ENCODE measurements at regions not wholly inside any gene's neighbourhood (a gene's known extent, or its start where the extent isn't known, plus 50 kb on each side); places are given as distances from the start of the nearest gene placed in this dataset.
A peak's percentile ranks its signal among the peaks of the same experiment; 100 is the strongest.
"Not testable (repeated sequence)": the region's sequence is repeated elsewhere in the genome, so short reads cannot be mapped to it uniquely, and the experiment has no call there.

GRCh38 chr2:230637486-230637885 is 75.2 kb upstream of the CAB39 start:
- H3K4me3 ChIP-seq (ENCODE audit: low read depth, low read length); DNase-seq (ENCODE audit: low read depth): not testable (repeated sequence)

GRCh38 chr2:230640540-230641011 is 72.1 kb upstream of the CAB39 start:
- peak; percentile 9 for DNase-seq (ENCODE audit: low read depth)
- H3K4me3 ChIP-seq (ENCODE audit: low read depth, low read length), result no peak overlapping the region

GRCh38 chr2:230642966-230643365 is 69.7 kb upstream of the CAB39 start:
- H3K4me3 ChIP-seq (ENCODE audit: low read depth, low read length), result no peak overlapping the region

GRCh38 chr2:230643576-230644291 is 68.9 kb upstream of the CAB39 start:
- no peak overlapping the region for H3K4me3 ChIP-seq (ENCODE audit: low read depth, low read length)
- no peak for DNase-seq (ENCODE audit: low read depth)

More at GRCh38 chr2:230642966-230643365, 69.7 kb upstream of the CAB39 start:
- DNase-seq (ENCODE audit: low read depth), result no peak

GRCh38 chr2:230644356-230644935 is 68.2 kb upstream of the CAB39 start:
- H3K4me3 ChIP-seq (ENCODE audit: low read depth, low read length), result no peak overlapping the region
- no peak for DNase-seq (ENCODE audit: low read depth)

- no peak overlapping the region for H3K4me3 ChIP-seq (ENCODE audit: low read depth, low read length)
- DNase-seq (ENCODE audit: low read depth), result no peak
These were observed 64.3 kb upstream of the CAB39 start for GRCh38 chr2:230648356-230648755.

- H3K4me3 ChIP-seq (ENCODE audit: low read depth, low read length), result no peak overlapping the region
- no peak for DNase-seq (ENCODE audit: low read depth)
These were observed 62.0 kb upstream of the CAB39 start for GRCh38 chr2:230650585-230651137.

GRCh38 chr2:230654057-230654456 is 58.6 kb upstream of the CAB39 start:
- H3K4me3 ChIP-seq (ENCODE audit: low read depth, low read length), result no peak overlapping the region

GRCh38 chr2:230657462-230657861 is 55.2 kb upstream of the CAB39 start:
- no peak for DNase-seq (ENCODE audit: low read depth)
- H3K4me3 ChIP-seq (ENCODE audit: low read depth, low read length), result no peak overlapping the region

More at GRCh38 chr2:230654057-230654456, 58.6 kb upstream of the CAB39 start:
- DNase-seq (ENCODE audit: low read depth), result no peak

GRCh38 chr2:230657906-230658305 is 54.7 kb upstream of the CAB39 start:
- no peak overlapping the region for H3K4me3 ChIP-seq (ENCODE audit: low read depth, low read length)
- DNase-seq (ENCODE audit: low read depth), result no peak

- H3K4me3 ChIP-seq (ENCODE audit: low read depth, low read length), result no peak overlapping the region
- no peak for DNase-seq (ENCODE audit: low read depth)
These were observed 54.1 kb upstream of the CAB39 start for GRCh38 chr2:230658577-230658876.

GRCh38 chr2:230658877-230659652 is 53.6 kb upstream of the CAB39 start:
- DNase-seq (ENCODE audit: low read depth), result no peak
- no peak overlapping the region for H3K4me3 ChIP-seq (ENCODE audit: low read depth, low read length)

- no peak for DNase-seq (ENCODE audit: low read depth)
- no peak overlapping the region for H3K4me3 ChIP-seq (ENCODE audit: low read depth, low read length)
These were observed 52.2 kb upstream of the CAB39 start for GRCh38 chr2:230660294-230661060.

- H3K4me3 ChIP-seq (ENCODE audit: low read depth, low read length), result no peak overlapping the region
- DNase-seq (ENCODE audit: low read depth), result no peak
These were observed 51.3 kb upstream of the CAB39 start for GRCh38 chr2:230661072-230661957.

Data from skeletal muscle cell (primary cell).